Fibroblast of skin of back (primary cell): ENCODE measurements at regions not wholly inside any gene's neighbourhood (a gene's known extent, or its start where the extent isn't known, plus 50 kb on each side); places are given as distances from the start of the nearest gene placed in this dataset.
A peak's percentile ranks its signal among the peaks of the same experiment; 100 is the strongest.
"Not testable (repeated sequence)": the region's sequence is repeated elsewhere in the genome, so short reads cannot be mapped to it uniquely, and the experiment has no call there.

Source experiments
- DNase-seq: peaks from one replicate; pipeline ENCODE4 v3.0.0-alpha.2; 2013

DNA sequence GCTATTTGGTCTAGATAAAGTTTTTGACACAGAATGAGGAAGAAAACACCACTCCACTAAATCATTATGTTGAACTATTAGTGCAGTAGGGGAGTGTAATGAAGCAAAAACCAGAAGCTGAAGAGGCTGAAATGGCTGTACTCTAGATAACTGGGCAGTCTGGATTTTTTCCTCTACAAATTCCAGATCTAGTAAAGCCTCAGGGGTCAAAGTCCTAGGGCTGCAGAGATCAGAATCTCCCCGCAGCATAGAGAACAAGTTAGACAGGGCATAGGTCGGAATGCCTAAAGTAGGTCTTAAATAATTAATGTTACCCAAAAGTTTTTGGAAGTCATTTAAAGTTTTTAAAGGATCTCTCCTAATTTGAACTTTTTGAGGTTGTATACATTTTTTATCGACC, 180.9 kb downstream of the OTOP1 start:
- DNase-seq = not testable (repeated sequence)

DNA sequence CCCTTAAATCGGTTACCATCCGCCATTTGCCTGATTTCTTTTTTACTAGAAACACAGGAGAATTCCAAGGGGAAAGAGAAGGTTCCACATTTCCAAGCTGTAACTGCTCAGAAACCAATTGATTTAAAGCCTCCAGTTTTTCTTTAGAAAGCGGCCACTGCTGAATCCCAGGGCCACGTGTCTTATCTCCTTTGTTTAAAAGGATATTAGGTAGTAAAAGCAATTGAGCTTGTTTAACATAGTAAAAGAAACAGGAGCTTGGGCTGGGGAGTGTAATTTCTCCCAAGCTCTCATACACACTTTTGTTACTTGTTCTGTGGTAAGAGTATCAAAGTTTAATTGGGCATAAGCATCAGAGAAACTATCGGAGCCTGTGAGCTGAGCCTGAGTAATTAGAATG, 180.0 kb downstream of the OTOP1 start:
- not testable (repeated sequence) for DNase-seq

DNA sequence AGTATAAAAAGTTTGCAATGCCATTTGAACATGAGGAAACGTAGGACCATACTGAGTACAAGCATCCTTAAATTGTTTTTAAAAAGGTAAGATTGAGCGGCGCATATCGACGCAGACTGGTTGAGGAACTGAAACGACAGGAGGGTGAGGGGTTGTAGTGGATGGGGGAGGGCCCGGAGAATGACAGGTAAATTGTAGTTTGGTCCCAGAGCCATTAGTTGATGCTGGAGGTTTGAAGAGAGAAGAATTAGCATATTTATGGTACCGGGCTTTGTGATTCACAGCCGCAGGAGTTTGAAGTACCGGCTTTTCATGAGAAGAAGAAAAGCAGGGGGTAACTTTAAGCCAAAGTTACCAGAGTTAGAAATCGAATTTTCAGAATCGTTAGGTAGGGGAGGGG, 179.5 kb downstream of the OTOP1 start:
- not testable (repeated sequence) for DNase-seq

DNA sequence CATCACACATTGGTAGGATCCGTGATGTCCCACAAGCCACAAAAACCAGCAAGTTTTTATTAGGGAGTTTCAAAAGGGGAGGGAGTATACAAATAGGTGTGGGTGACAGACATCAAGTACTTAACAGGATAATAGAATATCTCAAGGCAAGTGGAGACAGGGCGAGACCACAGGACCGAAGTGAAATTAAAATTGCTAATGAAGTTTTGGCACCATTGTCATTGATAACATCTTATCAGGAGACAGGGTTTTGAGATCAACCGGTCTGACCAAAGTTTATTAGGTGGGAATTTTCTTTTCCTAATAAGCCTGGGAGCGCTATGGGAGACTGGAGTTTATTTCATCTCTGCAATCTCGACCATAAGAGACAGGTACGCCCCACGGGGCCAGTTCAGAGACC, 178.5 kb downstream of the OTOP1 start:
- not testable (repeated sequence) for DNase-seq

GRCh38 chr4:4050781-4051180, 175.9 kb downstream of the OTOP1 start:
- DNase-seq = not testable (repeated sequence)

- peak; percentile 0 for DNase-seq
These were observed 173.8 kb downstream of the OTOP1 start for GRCh38 chr4:4052933-4053332.

- not testable (repeated sequence) for DNase-seq
These were observed 169.5 kb downstream of the OTOP1 start for GRCh38 chr4:4057226-4057625.

DNA sequence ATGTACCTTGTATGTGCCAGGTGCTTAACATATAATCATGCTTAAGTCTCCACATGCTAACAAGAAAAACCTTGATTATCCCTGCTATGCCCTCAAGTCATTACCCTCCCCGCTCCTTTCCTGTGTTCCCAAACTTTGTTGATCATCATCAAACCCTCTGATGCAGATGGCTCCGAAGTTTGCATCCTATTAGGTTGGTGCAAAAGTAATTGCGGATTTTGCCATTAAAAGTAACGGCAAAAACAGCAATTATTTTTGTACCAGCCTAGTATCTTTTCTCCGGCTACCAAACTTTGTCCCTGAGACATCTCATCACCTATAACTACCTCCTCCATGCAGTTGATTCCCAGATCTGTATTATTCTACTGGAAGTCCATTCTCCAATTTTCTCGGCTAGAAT, 142.6 kb downstream of the OTOP1 start:
- not testable (repeated sequence) for DNase-seq

DNA sequence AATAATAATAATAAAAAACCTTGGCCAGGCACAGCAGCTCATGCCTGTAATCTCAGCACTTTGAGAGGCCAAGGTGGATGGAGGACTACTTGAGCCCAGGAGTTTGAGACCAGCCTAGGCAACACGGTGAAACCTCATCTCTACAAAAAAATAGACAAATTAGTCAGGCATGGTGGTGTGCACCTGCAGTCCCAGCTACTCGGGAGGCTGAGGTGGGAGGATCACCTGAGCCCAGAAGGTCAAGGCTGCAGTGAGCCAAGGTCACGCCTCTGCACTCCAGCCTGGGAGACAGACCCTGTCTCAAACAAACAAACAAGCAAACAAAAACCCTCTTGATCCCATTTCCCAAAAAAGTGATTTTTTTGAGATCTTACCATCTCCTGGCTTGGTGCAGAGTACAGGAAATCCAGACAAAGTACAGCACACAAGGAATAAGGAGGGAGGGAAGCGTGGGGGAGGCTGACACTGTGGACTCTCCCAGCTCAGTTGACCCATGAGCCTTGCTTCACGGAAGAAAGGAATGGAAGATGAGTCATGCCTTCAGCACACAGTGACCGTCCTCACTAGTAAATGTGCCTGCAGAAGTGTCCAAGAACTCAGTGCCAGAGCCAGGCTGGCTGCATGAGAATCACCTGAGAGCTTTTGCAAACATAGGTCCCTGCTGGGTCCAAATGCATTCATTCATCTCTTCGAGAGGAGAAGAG, 136.9 kb downstream of the OTOP1 start:
- peak; percentile 5 for DNase-seq

DNA sequence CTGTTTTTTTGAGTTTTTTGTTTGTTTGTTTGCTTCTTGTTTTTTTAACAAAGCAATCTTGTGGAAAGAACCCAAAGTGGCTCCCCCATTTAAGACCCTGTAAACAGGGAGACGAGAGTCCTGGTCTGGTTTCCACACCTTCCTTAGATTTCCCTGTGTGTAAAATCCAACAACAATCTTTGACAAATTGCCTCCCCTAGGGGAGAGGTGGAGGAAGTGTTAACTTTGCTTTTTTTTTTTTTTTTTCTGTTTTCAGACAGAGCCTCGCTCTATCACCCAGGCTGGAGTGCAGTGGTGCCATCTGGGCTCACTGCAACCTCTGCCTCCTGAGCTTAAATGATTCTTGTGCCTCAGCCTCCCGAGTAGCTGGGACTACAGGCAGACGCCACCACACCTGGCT, 136.0 kb downstream of the OTOP1 start:
- DNase-seq = not testable (repeated sequence)

DNA sequence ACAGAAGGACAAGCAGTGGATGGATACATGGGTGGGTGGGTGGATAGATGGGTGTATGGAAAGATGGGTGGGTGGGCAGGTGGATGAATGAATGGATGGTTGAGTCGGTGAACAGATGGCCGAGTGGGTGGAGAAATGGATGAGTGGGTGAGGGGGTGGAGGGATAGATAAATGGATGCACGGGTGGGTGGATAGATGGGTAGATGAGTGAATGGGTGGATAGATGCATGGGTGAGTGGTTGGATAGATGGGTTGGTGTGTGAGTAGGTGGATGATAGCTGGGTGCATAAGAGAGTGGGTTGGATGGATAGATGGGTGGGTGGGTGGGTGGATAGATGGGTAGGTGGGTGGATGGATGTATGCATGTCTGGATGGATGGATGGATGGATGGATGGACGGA, 134.6 kb downstream of the OTOP1 start:
- not testable (repeated sequence) for DNase-seq

- not testable (repeated sequence) for DNase-seq
These were observed 127.1 kb downstream of the OTOP1 start for GRCh38 chr4:4099610-4100009.

DNA sequence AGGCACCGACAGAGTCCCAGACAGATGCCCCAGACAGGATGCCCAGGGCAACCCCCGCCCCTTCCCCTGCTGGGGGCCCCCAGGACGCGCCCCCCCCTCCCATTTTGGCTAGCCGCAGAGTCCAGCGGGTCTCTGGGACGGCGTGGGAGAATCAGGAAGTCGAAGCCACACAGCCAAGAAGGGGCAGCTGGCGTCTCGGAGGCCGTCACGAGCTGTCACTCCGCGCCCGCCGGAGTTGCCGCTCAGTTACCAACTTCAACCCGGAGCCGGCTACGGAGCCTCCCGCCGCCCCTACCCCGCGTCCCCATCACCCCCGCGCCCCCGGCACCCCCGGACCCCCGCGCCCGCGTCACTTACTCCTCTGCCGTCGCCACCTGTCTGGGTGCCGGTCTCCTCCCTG, 119.8 kb downstream of the OTOP1 start:
- not testable (repeated sequence) for DNase-seq

DNA sequence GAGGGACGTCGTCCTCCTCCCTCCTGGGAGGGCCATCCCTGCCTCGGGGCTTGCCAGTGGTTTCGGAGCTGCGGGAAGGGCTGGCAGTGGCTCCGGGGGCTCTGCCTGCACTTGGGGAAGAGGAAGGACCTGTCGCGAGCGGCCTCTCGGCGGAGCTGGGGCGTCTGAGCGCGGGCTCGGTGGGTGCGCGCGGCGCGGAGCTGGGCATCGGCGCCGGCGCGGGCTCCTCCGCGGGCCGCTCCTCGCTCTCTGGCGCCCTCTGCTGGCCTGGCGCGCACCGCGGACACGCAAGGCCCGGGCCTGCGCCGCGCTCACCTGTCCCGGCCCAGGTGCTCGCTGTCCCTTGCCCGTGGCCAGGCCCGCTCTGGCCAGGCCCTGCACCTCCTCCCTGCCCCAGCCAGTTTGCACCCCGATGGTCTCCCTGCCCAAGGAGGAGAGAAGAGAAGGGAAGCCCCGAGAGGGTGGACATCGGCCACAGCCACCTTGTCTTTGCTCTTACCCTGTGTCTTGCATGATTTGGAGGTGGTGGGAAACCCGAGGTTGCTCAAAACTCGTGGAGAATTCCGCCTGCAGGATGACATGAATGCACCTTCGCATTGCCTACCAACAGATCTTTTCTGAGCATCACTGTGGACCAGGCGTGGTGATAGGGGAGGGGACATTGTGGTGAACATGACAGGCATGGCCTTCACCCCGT, 119.2 kb downstream of the OTOP1 start:
- DNase-seq = peak; percentile 21

GRCh38 chr4:4115381-4115780, 111.3 kb downstream of the OTOP1 start:
- not testable (repeated sequence) for DNase-seq

DNA sequence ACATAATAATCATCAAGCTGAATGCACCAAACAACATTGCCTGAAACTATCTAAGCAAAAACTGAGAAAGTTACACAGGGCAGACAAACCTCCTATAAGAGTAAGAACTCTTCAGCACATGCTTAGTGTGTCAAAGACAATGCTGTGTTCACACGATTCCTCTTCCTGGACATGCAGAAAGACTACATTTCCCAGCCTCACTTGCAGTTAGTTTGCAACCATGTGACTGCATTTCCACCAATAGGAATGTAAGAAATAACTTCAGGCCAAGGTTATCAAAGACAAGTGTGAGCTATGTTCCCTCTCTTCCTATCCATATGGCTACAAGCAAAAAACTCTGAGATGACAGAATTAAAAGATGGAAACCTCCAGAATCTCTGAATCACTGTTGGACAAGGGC, 109.8 kb downstream of the OTOP1 start:
- DNase-seq = peak; percentile 6

DNA sequence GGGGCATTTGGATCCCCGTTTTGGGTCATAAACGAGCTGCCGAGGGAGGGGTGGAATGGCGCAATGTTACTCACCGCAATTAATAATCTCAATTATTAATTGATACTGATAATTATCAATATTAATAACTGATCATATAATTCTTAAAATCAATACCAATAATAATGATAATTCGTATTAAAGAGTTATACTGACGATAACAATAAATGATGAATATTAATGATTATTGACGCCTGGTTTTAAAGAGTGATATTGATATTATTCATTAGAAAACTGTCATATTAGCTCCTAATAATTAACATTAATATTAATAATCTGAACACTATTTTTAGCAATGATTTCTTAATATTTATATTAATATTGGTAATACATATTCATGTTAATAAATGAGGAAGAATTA, 92.4 kb downstream of the OTOP1 start:
- not testable (repeated sequence) for DNase-seq

DNA sequence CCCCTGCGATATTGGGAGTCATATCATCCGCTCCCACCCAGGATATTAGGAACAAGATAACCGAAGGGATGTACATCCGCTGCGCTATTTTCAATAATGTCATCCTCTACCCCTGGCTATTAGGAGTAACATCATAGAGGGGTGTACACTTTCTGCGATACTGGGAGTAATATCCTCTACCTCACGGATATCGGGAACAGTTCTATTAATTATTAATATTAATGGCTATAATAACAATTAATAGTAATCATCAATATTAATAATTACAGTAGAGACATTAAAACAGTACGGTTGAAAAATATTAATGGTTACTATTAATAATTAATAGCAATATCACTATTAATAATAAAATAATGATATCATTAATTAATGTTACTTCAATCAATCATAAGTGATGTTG, 90.1 kb downstream of the OTOP1 start:
- DNase-seq = not testable (repeated sequence)
